GM21528 (cell line): ENCODE measurements at regions not wholly inside any gene's neighbourhood (a gene's known extent, or its start where the extent isn't known, plus 50 kb on each side); places are given as distances from the start of the nearest gene placed in this dataset.
"Not testable (repeated sequence)": the region's sequence is repeated elsewhere in the genome, so short reads cannot be mapped to it uniquely, and the experiment has no call there.

ENCODE experiments used
- ATAC-seq: cut with Tn5 transposase; IDR thresholded peaks from one replicate; pipeline ENCODE4 v1.9.1; 2021; ENCODE audit warnings: mild to moderate bottlenecking, moderate library complexity; ENCODE audit not compliant: unreplicated experiment, low FRiP score

GRCh38 chr4:104010722-104011121, 290.9 kb upstream of the TACR3 start:
- no peak for ATAC-seq

- not testable (repeated sequence) for ATAC-seq
Observed at GRCh38 chr4:104002318-104002717, 282.5 kb upstream of the TACR3 start.

DNA sequence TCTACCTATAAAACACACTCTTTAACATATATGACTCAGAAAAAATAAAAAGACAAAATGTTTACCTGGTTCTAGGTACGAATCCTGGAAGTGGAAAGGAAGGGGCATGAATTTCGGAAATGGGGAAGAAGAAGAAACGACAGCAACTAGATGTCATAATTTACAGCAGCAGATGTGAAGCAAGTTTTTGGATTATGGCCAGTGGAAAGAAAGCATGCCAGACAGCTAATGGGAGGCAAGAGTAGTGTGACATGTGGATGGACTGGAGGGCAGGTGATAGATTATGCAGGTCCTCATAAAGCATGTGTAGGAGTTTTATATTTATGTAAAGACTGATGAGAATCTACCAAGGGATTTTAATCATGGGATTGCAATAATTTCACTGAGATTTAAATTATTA, 279.0 kb upstream of the TACR3 start:
- no peak for ATAC-seq

- ATAC-seq: no peak
Observed at GRCh38 chr4:103996637-103997036, 276.9 kb upstream of the TACR3 start.

DNA sequence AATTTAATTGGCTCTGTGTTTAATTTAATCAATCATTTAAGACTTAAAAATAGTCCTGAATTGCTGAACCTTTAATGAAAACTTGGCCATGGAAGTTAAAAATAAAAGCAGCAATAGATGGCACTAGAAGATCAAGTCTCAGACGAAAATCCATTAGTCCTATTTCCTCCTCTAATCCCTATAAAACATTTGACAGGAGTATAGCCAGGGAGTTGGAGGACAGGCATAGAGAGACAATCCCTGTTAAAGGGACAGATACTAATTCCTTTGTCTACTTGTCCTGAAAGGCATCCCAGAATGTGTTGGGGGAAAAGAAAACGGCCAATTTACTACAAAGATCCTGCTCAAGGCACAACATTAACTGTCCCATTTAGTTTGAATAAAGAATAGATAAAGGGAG, 276.3 kb upstream of the TACR3 start:
- ATAC-seq: no peak

- no peak for ATAC-seq
Observed at GRCh38 chr4:103994059-103994458, 274.3 kb upstream of the TACR3 start.

DNA sequence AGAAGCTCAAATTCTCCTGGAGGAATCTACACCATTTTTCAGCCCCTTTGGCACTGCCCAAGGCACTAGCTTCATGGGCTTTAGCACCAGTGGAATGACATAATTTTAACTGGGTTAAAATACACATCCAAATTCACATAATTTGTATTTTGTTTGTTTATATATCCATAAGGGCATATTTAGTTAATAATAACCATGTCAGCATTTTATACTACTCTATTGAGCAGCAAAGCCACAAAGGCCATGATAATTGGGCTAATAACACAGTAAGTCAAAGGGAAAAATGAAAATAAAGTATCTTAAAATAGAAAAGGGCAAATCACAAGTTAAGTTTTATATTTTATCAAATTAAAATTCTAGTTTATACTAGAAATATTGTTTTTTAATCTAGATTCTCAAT, 262.7 kb upstream of the TACR3 start:
- ATAC-seq: no peak

DNA sequence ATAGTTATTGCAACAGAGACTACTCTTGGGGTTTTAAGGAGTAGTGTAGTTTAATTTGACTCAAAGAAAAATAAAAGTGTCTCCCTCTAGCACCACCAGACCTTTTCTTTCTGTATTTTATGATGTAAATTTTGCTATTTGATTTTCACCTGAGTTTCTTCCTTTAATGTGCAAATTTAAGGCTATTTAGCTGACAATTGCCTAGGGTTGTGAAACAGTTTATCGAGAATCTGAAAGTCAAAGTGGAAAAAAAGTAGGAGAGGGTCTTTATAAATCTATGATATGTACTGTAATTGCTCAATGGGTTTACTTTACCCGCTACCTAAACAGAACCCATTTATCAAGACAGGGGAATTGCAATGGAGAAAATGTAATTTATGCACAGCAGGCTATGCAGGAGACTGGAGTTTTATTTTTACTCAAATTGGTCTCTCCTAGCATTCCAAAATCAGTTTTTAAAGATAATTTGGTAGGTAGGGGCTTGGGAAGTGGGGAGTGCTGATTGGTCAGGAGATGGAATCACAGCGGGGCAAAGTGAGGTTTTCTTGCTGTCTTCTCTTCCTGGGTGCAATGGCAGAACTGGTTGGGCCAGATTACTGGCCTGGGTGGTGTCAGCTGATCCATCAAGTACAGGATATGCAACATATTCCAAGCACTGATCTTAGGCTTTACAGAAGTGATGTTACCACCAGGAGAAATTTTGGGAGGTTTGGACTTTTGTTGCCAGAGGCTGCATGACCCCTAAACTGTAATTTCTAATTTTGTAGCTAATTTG, 228.6 kb upstream of the TACR3 start:
- ATAC-seq: no peak

- ATAC-seq: no peak
Observed at GRCh38 chr4:103947617-103948016, 227.8 kb upstream of the TACR3 start.

DNA sequence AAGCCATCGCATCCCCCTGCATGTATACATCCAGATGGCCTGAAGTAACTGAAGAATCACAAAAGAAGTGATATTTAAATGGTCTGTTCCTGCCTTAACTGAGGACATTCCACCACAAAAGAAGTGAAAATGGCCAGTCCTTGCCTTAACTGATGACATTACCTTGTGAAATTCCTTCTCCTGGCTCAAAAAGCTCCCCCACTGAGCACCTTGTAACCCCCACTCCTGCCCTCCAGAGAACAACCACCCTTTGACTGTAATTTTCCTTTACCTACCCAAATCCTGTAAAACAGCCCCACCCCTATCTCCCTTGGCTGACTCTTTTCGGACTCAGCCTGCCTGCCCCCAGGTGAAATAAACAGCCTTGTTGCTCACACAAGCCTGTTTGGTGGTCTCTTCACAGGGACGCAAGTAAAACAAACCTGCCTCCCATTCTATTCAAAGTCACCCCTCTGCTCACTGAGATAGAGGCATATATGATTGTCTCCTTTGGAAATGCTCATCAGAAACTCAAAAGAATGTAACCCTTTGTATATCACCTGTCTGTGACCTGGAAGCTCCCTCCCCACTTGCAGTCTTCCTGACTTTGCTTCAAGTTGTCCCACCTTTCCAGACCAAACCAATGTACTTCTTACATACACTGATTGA, 227.0 kb upstream of the TACR3 start:
- not testable (repeated sequence) for ATAC-seq

DNA sequence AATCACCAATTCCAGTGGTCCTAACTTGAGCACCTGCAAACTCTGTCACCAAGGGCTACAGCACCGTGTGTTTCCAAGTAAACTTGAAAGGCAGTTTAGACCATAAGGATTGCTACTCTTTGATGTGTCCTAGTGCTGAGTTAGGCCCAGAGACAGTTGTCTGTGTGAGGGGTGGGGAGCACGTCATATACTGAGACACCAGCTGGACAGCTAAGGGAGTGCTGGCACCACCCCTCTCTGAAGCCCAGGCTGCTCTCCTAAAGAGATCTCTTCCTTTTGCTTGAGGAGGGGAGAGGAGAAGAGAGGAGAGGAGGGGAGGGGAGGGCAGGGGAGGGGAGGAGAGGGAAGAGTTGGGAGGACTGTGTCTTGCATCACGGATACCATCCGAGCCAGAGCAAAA, 218.7 kb upstream of the TACR3 start:
- ATAC-seq: no peak

GRCh38 chr4:103936653-103937145, 216.9 kb upstream of the TACR3 start:
- ATAC-seq: no peak

DNA sequence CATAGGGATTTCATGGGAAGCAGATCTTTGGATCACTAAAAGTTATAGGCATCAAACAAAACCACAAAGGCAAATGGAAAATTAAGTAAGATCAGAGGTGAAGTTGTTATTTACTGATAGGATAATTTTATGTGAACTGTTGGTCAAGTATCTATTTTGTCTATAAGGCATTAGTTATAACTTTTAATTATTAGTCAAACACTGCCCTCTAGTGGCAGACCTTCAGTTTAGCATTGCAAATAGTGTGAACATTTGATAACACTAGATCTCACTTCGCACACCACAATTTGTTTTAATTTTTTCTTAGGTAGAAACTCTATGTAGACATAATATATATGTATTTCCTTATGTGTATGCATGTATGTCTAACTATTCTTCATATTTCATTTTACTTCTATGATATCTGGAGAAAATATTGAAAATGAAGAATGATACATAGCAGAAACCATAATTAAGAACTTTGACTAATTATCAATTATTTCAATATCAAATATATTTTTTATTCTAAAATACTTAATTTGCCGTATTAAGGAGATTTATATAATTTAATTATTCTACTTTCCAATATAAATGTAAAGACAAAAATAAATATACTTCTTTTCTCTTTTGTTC, 214.5 kb upstream of the TACR3 start:
- peak; percentile 94 for ATAC-seq

DNA sequence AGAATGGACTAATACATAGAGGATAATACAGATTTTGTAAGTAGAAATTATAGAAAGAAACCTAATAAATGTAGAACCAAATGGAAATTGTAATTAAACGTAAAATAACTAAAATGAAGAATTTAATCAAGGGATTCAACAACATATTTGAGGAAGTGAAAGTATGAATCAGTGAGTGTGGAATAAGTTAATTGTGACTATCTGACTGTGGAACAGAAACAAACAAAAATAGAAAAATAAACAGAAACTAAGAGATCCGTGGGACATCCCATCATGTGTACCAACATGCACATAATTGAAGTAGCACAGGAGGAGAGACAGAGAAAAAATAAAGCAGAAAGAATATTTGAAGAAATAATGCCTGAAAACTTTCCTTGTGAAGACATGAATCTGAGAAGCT, 208.6 kb upstream of the TACR3 start:
- ATAC-seq: no peak

GRCh38 chr4:103923551-103923950, 203.8 kb upstream of the TACR3 start:
- no peak for ATAC-seq

DNA sequence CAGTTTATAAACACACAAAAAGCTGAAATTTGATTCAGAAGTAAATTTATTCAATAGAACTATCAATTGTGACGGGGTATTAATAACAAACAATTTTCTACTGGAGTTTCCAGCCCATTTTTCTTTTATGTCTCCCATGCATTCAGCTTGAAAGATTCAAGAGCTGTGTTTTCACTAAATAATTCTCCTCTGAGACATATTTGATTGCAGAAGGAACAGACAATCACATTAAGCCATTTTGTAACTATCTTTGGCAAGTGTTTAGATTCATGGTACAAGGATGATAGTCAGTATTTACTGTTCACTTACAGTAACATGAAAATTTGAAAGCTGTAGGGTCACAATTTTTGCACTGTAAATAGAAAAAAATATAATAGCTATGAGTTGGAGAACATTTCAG, 198.4 kb upstream of the TACR3 start:
- ATAC-seq: no peak

GRCh38 chr4:103915224-103915869, 195.6 kb upstream of the TACR3 start:
- peak; percentile 95 for ATAC-seq

GRCh38 chr4:103907414-103907813, 187.6 kb upstream of the TACR3 start:
- ATAC-seq: no peak

DNA sequence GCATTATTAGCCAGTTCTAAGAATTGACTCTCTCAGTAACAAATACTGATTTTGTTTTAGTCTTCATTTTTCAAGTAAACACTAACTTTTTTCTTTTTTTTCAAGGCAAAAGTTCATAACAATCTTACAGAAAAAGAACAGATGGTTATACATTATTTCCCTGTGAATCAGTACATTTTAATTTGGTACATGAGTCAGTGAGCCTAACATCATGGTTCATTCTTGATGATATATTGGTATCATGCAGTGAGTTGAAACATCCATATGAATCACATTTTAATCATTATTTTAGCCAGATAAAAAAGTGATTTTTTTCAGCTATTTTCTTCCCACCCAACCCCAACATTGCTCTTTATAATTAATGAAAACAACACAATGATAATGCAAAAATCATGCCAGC, 184.3 kb upstream of the TACR3 start:
- ATAC-seq: no peak

DNA sequence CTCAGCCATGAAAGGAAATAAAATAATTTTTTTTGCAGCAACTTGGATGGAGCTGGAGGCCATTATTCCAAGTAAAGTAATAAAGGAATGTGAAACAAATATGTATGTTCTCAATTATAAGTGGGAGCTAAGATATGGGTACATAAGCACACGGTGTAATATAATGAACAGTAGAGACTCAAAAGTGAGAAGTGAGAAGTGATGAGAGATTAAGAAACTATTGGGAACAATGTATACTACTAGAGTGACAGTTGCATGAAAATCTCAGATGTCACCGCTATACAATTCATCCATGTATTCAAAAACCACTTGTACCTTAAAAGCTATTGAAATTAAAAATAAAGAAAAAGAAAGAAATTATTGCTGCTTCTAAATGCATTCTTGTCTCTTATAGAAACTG, 182.9 kb upstream of the TACR3 start:
- ATAC-seq: no peak

GRCh38 chr4:103895876-103896465, 176.2 kb upstream of the TACR3 start:
- no peak for ATAC-seq
